ENCODE measurements at regions not wholly inside any gene's neighbourhood (a gene's known extent, or its start where the extent isn't known, plus 50 kb on each side); places are given as distances from the start of the nearest gene placed in this dataset.
"Not testable (repeated sequence)": the region's sequence is repeated elsewhere in the genome, so short reads cannot be mapped to it uniquely, and the experiment has no call there.

DNA sequence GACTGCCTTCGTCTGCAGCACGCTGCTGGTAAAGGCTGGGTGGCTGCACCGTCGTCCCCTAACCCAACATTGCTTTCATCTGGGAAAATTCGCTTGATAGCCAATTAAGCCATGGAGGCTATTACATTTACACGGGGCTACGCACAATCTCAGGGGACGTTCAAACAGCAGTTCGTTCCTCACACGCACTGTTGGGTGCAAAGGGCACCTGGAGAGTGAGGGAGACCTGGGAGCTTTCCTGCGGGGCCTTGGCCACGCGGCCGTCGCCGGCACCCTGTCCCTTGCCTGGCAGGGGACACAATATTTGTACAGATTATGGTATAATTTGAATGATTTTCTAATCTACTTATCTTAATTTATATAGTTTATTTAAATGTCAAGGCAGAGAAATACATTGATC, 76.2 kb upstream of the AGAP9 start:
- DNase-seq; H3K9me3 Mint-ChIP-seq; H3K36me3 Mint-ChIP-seq (ENCODE audit: low read depth); H3K4me1 Mint-ChIP-seq; H3K27me3 Mint-ChIP-seq; H3K27ac Mint-ChIP-seq; H3K4me3 Mint-ChIP-seq; intact Hi-C loops (cut with micrococcal nuclease): not testable (repeated sequence)

DNA sequence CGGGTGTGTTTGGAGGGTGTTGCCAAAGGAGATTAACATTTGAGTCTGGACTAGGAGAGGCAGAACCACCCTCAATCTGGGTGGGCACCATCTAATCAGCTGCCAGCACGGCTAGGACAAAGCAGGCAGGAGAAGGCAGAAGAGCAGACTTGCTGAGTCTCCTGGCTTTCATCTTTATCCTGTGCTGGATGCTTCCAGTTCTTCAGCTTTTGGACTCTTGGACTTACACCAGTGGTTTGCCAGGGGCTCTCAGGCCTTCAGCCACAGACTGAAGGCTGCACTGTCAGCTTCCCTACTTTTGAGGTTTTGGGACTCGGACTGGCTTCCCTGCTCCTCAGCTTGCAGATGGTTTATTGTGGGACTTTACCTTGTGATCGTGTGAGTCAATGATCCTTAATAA, 70.4 kb upstream of the AGAP9 start:
- H3K4me1 Mint-ChIP-seq; DNase-seq; H3K27ac Mint-ChIP-seq; intact Hi-C loops (cut with micrococcal nuclease); H3K36me3 Mint-ChIP-seq (ENCODE audit: low read depth); H3K9me3 Mint-ChIP-seq; H3K4me3 Mint-ChIP-seq: not testable (repeated sequence)
- H3K27me3 Mint-ChIP-seq: peaks cover 17% of the 10 kb centered on the region

DNA sequence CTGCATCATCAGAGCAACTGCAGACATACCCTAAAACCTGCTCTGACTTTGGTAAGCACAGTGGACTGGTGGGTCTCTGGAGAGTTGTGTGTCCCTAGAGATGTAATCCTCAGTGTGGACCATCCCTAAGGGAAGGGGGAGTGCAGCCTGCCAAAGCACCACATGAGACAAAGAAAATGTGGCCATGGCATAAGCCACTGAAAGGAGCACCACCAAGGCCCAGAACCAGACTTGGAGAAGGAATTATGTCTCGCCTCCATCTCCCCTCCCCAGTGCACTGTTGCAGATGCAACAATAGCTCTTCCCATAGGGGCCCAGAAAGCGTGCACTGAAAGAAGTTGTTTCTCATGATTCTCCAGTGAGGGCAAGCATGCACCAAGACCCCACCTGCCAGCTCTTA, 69.7 kb upstream of the AGAP9 start:
- H3K4me1 Mint-ChIP-seq; H3K36me3 Mint-ChIP-seq (ENCODE audit: low read depth); intact Hi-C loops (cut with micrococcal nuclease); H3K4me3 Mint-ChIP-seq; H3K27ac Mint-ChIP-seq; DNase-seq; H3K9me3 Mint-ChIP-seq: not testable (repeated sequence)
- H3K27me3 Mint-ChIP-seq: peaks cover 17% of the 10 kb centered on the region

DNA sequence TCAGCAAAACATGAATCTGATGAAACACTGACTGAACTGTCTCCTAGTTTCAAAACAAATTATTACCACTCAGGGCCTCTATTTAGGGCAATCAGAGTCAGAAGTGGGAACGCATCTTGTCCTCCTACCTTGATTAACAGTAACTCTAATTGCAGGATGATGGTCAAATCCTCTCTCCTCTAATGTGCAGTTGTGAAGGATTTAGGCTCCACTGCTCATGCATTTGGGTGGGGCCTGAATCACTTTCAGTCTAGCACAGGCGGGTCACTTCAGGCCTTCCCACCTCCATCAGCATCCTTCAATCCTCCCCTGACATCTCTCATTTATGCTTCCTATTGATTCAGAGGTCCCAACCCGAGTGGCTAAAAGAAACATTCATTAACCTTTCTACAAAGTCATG, 67.5 kb upstream of the AGAP9 start:
- DNase-seq; H3K27ac Mint-ChIP-seq; intact Hi-C loops (cut with micrococcal nuclease); H3K36me3 Mint-ChIP-seq (ENCODE audit: low read depth); H3K9me3 Mint-ChIP-seq; H3K4me3 Mint-ChIP-seq; H3K4me1 Mint-ChIP-seq: not testable (repeated sequence)
- peaks cover 14% of the 10 kb centered on the region for H3K27me3 Mint-ChIP-seq

DNA sequence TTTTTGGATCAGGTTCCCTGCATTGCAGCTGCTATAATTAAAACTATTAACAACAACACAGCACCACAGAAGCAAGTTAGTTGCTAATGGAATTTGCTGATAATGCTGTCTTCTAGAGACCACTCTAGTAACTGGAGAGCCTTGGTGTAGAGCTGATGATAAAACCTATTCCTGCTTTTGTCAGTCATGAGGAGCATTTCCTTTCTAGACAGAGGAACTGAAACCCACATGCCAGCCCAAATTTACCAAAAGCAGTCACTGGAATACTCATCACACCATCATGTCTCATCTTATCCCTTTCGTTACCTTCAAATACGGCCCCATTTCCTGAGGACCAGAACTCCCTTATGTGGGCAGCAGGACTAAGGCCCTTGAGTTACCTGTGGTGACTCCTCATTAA, 67.1 kb upstream of the AGAP9 start:
- H3K36me3 Mint-ChIP-seq (ENCODE audit: low read depth); H3K4me1 Mint-ChIP-seq; H3K4me3 Mint-ChIP-seq; intact Hi-C loops (cut with micrococcal nuclease); H3K9me3 Mint-ChIP-seq; H3K27ac Mint-ChIP-seq: not testable (repeated sequence)
- H3K27me3 Mint-ChIP-seq: peaks cover 14% of the 10 kb centered on the region
- DNase-seq: peak; percentile 21

DNA sequence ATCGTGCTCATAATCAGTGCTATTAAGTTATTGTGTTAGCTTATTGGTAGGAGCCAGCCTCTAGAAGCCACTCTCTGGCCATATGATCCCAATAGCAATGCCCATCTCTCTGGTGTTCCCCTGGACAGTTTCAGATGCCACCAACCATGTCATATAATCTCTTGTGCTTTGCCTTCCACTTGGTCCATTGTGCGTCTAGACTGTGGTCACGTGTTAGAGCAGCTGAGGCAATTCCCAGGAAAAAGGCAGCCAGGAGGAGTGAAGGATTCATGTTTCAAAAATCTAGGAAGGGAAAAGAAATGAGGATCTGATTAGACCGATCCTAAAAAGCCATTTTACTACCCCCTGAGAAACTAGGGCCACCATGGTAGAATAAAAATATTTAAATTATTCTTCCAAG, 58.6 kb upstream of the AGAP9 start:
- DNase-seq; H3K4me1 Mint-ChIP-seq; H3K9me3 Mint-ChIP-seq; H3K27me3 Mint-ChIP-seq; H3K27ac Mint-ChIP-seq; H3K36me3 Mint-ChIP-seq (ENCODE audit: low read depth); intact Hi-C loops (cut with micrococcal nuclease); H3K4me3 Mint-ChIP-seq: not testable (repeated sequence)

DNA sequence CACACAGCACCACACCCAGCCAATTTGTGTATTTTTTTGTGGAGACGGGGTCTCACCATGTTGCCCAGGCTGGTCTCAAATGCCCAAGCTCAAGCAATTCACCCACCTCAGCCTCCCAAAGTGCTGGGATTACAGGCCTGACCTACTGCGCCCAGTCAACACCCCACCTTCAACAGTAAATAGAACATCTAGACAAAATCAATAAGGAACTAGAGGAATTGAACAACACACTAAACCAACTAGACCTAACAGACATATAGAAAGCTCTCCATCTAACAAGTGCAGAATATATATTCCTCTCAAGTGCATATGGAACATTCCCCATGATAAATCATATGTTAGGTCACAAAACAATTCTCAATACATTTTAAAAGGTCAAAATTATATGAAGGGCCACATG, 56.6 kb upstream of the AGAP9 start:
- H3K27ac Mint-ChIP-seq; DNase-seq; H3K36me3 Mint-ChIP-seq (ENCODE audit: low read depth); H3K4me3 Mint-ChIP-seq; H3K27me3 Mint-ChIP-seq; intact Hi-C loops (cut with micrococcal nuclease); H3K4me1 Mint-ChIP-seq; H3K9me3 Mint-ChIP-seq: not testable (repeated sequence)

DNA sequence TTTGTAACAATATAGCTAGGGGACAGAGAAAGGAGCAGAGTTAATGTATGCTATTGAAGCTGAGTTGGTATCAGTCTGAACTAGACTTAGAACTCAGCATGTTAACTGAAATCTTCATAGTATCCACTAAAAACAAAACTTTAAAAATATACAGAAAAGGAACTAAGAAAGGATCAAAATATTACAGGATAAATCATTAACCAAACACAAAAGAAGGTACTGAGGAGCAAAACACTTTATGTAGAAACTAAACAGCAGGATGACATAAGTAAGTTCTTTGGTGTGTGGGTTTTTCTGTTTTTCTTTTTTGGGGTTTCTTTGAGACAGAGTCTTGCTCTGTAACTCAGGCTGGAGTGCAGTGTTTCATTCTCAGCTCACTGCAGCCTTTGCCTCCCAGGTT, 55.1 kb upstream of the AGAP9 start:
- H3K9me3 Mint-ChIP-seq; H3K4me3 Mint-ChIP-seq; intact Hi-C loops (cut with micrococcal nuclease); H3K27me3 Mint-ChIP-seq; H3K4me1 Mint-ChIP-seq; DNase-seq; H3K36me3 Mint-ChIP-seq (ENCODE audit: low read depth); H3K27ac Mint-ChIP-seq: not testable (repeated sequence)
